ENCODE measurements at regions not wholly inside any gene's neighbourhood (a gene's known extent, or its start where the extent isn't known, plus 50 kb on each side); places are given as distances from the start of the nearest gene placed in this dataset.

DNA sequence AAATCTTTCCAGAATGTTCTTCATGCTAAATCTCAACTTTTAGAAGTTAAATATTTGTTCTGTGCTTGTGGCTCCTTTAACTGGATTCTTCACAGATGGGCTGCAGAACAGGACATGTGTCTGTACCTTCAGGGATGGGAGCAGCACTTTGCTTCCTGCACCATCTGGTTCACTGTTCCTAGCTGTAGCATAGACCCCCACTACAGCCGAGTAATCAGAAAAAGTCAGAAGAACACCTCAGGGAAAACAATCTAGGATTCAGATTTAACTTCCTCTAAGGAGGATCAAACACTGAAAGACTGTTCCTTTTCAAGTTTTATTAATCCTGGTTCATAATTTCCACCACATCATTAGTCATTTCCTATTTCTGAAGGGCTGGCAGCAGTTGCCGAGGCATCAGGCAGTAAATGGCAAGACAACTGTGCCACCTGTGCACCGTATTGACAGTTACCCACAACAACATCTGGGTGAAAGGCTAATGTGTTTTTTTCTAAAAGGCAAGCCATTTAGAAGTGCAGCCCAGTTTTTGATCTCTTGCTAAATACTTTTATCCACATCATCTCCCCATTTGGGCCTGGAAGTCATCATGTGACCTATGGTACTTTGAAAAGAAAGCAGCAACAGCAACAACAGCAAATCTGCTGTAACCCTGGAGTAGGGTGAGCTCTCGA, 212.8 kb upstream of the BMP4 start:
- DNase-seq (ENCODE audit: insufficient read length, low spot score, missing footprints), result no peak
- no peaks in the 10 kb centered on the region for H4K20me1 ChIP-seq (ENCODE audit: insufficient read depth, low read length)
- H3K36me3 ChIP-seq (ENCODE audit: insufficient read depth, low read length), result no peaks in the 10 kb centered on the region
- no peak overlapping the region for H3K27ac ChIP-seq (ENCODE audit: low read depth, low read length)
- H3K79me2 ChIP-seq (ENCODE audit: insufficient read depth, low read length), result no peaks in the 10 kb centered on the region
- peaks cover 14% of the 10 kb centered on the region for H3K4me1 ChIP-seq (ENCODE audit: insufficient read depth, low read length)
- no peak overlapping the region for H2AFZ ChIP-seq (ENCODE audit: low read length)
- H3K9me3 ChIP-seq (ENCODE audit: low read depth, low read length), result no peaks in the 10 kb centered on the region
- TF ChIP-seq, protein P1, sequence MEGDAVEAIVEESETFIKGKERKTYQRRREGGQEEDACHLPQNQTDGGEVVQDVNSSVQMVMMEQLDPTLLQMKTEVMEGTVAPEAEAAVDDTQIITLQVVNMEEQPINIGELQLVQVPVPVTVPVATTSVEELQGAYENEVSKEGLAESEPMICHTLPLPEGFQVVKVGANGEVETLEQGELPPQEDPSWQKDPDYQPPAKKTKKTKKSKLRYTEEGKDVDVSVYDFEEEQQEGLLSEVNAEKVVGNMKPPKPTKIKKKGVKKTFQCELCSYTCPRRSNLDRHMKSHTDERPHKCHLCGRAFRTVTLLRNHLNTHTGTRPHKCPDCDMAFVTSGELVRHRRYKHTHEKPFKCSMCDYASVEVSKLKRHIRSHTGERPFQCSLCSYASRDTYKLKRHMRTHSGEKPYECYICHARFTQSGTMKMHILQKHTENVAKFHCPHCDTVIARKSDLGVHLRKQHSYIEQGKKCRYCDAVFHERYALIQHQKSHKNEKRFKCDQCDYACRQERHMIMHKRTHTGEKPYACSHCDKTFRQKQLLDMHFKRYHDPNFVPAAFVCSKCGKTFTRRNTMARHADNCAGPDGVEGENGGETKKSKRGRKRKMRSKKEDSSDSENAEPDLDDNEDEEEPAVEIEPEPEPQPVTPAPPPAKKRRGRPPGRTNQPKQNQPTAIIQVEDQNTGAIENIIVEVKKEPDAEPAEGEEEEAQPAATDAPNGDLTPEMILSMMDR (IDR thresholded peaks at IDR 0.05; ENCODE audit: extremely low read depth, low read depth, low read length), result no peak
- peaks cover 16% of the 10 kb centered on the region for H3K27me3 ChIP-seq (ENCODE audit: insufficient read depth, low read length)
- no peak overlapping the region for H3K4me3 ChIP-seq (ENCODE audit: insufficient read depth, low read length)
- no peak overlapping the region for H3K4me2 ChIP-seq (ENCODE audit: insufficient read depth, low read length)

GRCh38 chr14:54170301-54170700, 213.7 kb upstream of the BMP4 start:
- peaks cover 21% of the 10 kb centered on the region for H3K4me1 ChIP-seq (ENCODE audit: insufficient read depth, low read length)
- no peak overlapping the region for H3K27ac ChIP-seq (ENCODE audit: low read depth, low read length)
- no peaks in the 10 kb centered on the region for H4K20me1 ChIP-seq (ENCODE audit: insufficient read depth, low read length)
- TF ChIP-seq, protein P1 (IDR thresholded peaks at IDR 0.05; ENCODE audit: extremely low read depth, low read depth, low read length), result no peak
- H3K4me2 ChIP-seq (ENCODE audit: insufficient read depth, low read length), result no peak overlapping the region
- no peaks in the 10 kb centered on the region for H3K9me3 ChIP-seq (ENCODE audit: low read depth, low read length)
- peaks cover 8% of the 10 kb centered on the region for H3K27me3 ChIP-seq (ENCODE audit: insufficient read depth, low read length)
- no peaks in the 10 kb centered on the region for H3K36me3 ChIP-seq (ENCODE audit: insufficient read depth, low read length)
- no peak for DNase-seq (ENCODE audit: insufficient read length, low spot score, missing footprints)
- H3K4me3 ChIP-seq (ENCODE audit: insufficient read depth, low read length), result no peak overlapping the region
- no peak overlapping the region for H2AFZ ChIP-seq (ENCODE audit: low read length)
- H3K79me2 ChIP-seq (ENCODE audit: insufficient read depth, low read length), result no peaks in the 10 kb centered on the region

- H3K4me2 ChIP-seq (ENCODE audit: insufficient read depth, low read length), result no peak overlapping the region
- H2AFZ ChIP-seq (ENCODE audit: low read length), result no peak overlapping the region
- no peak overlapping the region for H3K4me3 ChIP-seq (ENCODE audit: insufficient read depth, low read length)
- no peaks in the 10 kb centered on the region for H3K9me3 ChIP-seq (ENCODE audit: low read depth, low read length)
- no peaks in the 10 kb centered on the region for H4K20me1 ChIP-seq (ENCODE audit: insufficient read depth, low read length)
- no peak overlapping the region for H3K27ac ChIP-seq (ENCODE audit: low read depth, low read length)
- no peaks in the 10 kb centered on the region for H3K79me2 ChIP-seq (ENCODE audit: insufficient read depth, low read length)
- H3K4me1 ChIP-seq (ENCODE audit: insufficient read depth, low read length), result peaks cover 22% of the 10 kb centered on the region
- TF ChIP-seq, protein P1 (IDR thresholded peaks at IDR 0.05; ENCODE audit: extremely low read depth, low read depth, low read length), result no peak
- H3K36me3 ChIP-seq (ENCODE audit: insufficient read depth, low read length), result no peaks in the 10 kb centered on the region
- no peaks in the 10 kb centered on the region for H3K27me3 ChIP-seq (ENCODE audit: insufficient read depth, low read length)
- DNase-seq (ENCODE audit: insufficient read length, low spot score, missing footprints), result no peak
Observed at GRCh38 chr14:54172114-54172513, 215.5 kb upstream of the BMP4 start.

GRCh38 chr14:54172562-54172961, 215.9 kb upstream of the BMP4 start:
- no peak overlapping the region for H3K27ac ChIP-seq (ENCODE audit: low read depth, low read length)
- TF ChIP-seq, protein P1 (IDR thresholded peaks at IDR 0.05; ENCODE audit: extremely low read depth, low read depth, low read length), result no peak
- no peak overlapping the region for H3K4me2 ChIP-seq (ENCODE audit: insufficient read depth, low read length)
- H3K9me3 ChIP-seq (ENCODE audit: low read depth, low read length), result no peaks in the 10 kb centered on the region
- H4K20me1 ChIP-seq (ENCODE audit: insufficient read depth, low read length), result no peaks in the 10 kb centered on the region
- H3K79me2 ChIP-seq (ENCODE audit: insufficient read depth, low read length), result no peaks in the 10 kb centered on the region
- no peak overlapping the region for H3K4me3 ChIP-seq (ENCODE audit: insufficient read depth, low read length)
- no peaks in the 10 kb centered on the region for H3K36me3 ChIP-seq (ENCODE audit: insufficient read depth, low read length)
- no peaks in the 10 kb centered on the region for H3K27me3 ChIP-seq (ENCODE audit: insufficient read depth, low read length)
- no peak for DNase-seq (ENCODE audit: insufficient read length, low spot score, missing footprints)
- H3K4me1 ChIP-seq (ENCODE audit: insufficient read depth, low read length), result peaks cover 22% of the 10 kb centered on the region
- no peak overlapping the region for H2AFZ ChIP-seq (ENCODE audit: low read length)
